Neural cell (in vitro differentiated cells): ENCODE measurements at regions not wholly inside any gene's neighbourhood (a gene's known extent, or its start where the extent isn't known, plus 50 kb on each side); places are given as distances from the start of the nearest gene placed in this dataset.

Source experiments
- H2AFZ ChIP-seq: fragments of 200-600, 300-800 bp; sonication (generic), shearing (Covaris generic); 2 replicates; pipeline ENCODE4 v1.6.0; 2014; ENCODE audit warnings: low read depth, mild to moderate bottlenecking, antibody characterized with exemption, low read length, moderate library complexity
- H3F3A ChIP-seq: fragments of 200-600 bp; shearing (Covaris generic); 2 replicates; pipeline ENCODE4 v1.6.1; 2016; ENCODE audit warnings: mild to moderate bottlenecking, moderate library complexity, mixed read lengths, antibody characterized with exemption, low read length; ENCODE audit not compliant: insufficient read depth, poor library complexity, severe bottlenecking
- H3K27ac ChIP-seq: fragments of 200-600, 300-800 bp; sonication (generic), shearing (Covaris generic); 2 replicates; pipeline ENCODE4 v1.5.1; 2014; ENCODE audit warnings: mild to moderate bottlenecking, low read length, moderate library complexity
- H3K27me3 ChIP-seq: fragments of 300-800, 200-600 bp; sonication (generic), shearing (Covaris generic); 2 replicates; pipeline ENCODE4 v1.6.0; 2014; ENCODE audit warnings: mild to moderate bottlenecking, low read depth, low read length, moderate library complexity; ENCODE audit not compliant: insufficient read depth
- H3K36me3 ChIP-seq: fragments of 300-800, 200-600 bp; sonication (generic), shearing (Covaris generic); 2 replicates; pipeline ENCODE4 v1.5.1; 2014; ENCODE audit warnings: mild to moderate bottlenecking, antibody characterized with exemption, low read length, moderate library complexity; ENCODE audit not compliant: insufficient read depth
- H3K4me2 ChIP-seq: fragments of 300-800, 200-600 bp; sonication (generic), shearing (Covaris generic); 2 replicates; pipeline ENCODE4 v1.6.0; 2014; ENCODE audit warnings: mild to moderate bottlenecking, low read length
- H3K4me3 ChIP-seq: fragments of 300-800, 200-600 bp; sonication (generic), shearing (Covaris generic); 2 replicates; pipeline ENCODE4 v1.5.1; 2014; ENCODE audit warnings: mild to moderate bottlenecking, low read length, moderate library complexity
- H3K79me2 ChIP-seq: fragments of 200-600 bp; shearing (Covaris generic); replicated peaks from 2 replicates; pipeline ENCODE4 v1.6.0; 2014; ENCODE audit warnings: mild to moderate bottlenecking, low read length, moderate library complexity; ENCODE audit not compliant: insufficient read depth
- H3K9ac ChIP-seq: fragments of 300-800, 200-600 bp; sonication (generic), shearing (Covaris generic); 2 replicates; pipeline ENCODE4 v1.6.1; 2016; ENCODE audit warnings: mild to moderate bottlenecking, low read length, mixed read lengths
- H3K9me2 ChIP-seq: fragments of 200-600 bp; shearing (Covaris generic); 2 replicates; pipeline ENCODE4 v1.6.1; 2016; ENCODE audit warnings: mild to moderate bottlenecking, low read length, mixed read lengths; ENCODE audit not compliant: insufficient read depth
- H3K9me3 ChIP-seq: fragments of 200-600, 300-800 bp; sonication (generic), shearing (Covaris generic); 2 replicates; pipeline ENCODE4 v1.6.1; 2016; ENCODE audit warnings: mild to moderate bottlenecking, mixed run types, low read length, moderate library complexity, mixed read lengths
- H4K20me1 ChIP-seq: fragments of 200-600 bp; shearing (Covaris generic); 2 replicates; pipeline ENCODE4 v1.6.1; 2016; ENCODE audit warnings: mild to moderate bottlenecking, mixed run types; ENCODE audit not compliant: insufficient read depth
- EP300 ChIP-seq: fragments of 450-650 bp; conservative IDR thresholded peaks from 2 replicates; pipeline ENCODE4 v1.6.1; 2014; ENCODE audit warnings: antibody characterized with exemption, mild to moderate bottlenecking, moderate library complexity; ENCODE audit not compliant: poor library complexity, severe bottlenecking
- EZH2 ChIP-seq: fragments of 200-600, 300-800 bp; shearing (Covaris generic), sonication (generic); IDR thresholded peaks from 2 replicates; pipeline ENCODE4 v1.6.1; 2014; ENCODE audit warnings: antibody characterized with exemption, low read length, borderline replicate concordance, mild to moderate bottlenecking; ENCODE audit not compliant: insufficient read depth, poor library complexity, severe bottlenecking
- MXI1 ChIP-seq: fragments of 450-650 bp; conservative IDR thresholded peaks from 2 replicates; pipeline ENCODE4 v1.6.1; 2014; ENCODE audit warnings: antibody characterized with exemption, mild to moderate bottlenecking; ENCODE audit not compliant: poor library complexity, severe bottlenecking
- POLR2AphosphoS5 ChIP-seq: IDR thresholded peaks from 2 replicates; pipeline ENCODE4 v1.6.1; 2012
- RAD21 ChIP-seq: fragments of 450-650 bp; conservative IDR thresholded peaks from 2 replicates; pipeline ENCODE4 v1.6.1; 2014; ENCODE audit warnings: antibody characterized with exemption, mild to moderate bottlenecking, moderate library complexity
- SMC3 ChIP-seq: fragments of 450-650 bp; conservative IDR thresholded peaks from 2 replicates; pipeline ENCODE4 v1.6.1; 2014; ENCODE audit warnings: antibody characterized with exemption, mild to moderate bottlenecking, moderate library complexity; ENCODE audit not compliant: poor library complexity
- TAF1 ChIP-seq: IDR thresholded peaks from 2 replicates; pipeline ENCODE4 v1.6.1; 2012; ENCODE audit warnings: low read depth
- TF ChIP-seq, protein P1 (sequence below): fragments of 450-650 bp; IDR thresholded peaks from 2 replicates; pipeline ENCODE4 v1.5.1; 2014; ENCODE audit warnings: antibody characterized with exemption, mild to moderate bottlenecking, moderate library complexity; ENCODE audit not compliant: poor library complexity, severe bottlenecking
- TF ChIP-seq, protein P2 (sequence below): IDR thresholded peaks from 2 replicates; pipeline ENCODE4 v1.6.1; 2012; ENCODE audit warnings: borderline replicate concordance

DNA sequence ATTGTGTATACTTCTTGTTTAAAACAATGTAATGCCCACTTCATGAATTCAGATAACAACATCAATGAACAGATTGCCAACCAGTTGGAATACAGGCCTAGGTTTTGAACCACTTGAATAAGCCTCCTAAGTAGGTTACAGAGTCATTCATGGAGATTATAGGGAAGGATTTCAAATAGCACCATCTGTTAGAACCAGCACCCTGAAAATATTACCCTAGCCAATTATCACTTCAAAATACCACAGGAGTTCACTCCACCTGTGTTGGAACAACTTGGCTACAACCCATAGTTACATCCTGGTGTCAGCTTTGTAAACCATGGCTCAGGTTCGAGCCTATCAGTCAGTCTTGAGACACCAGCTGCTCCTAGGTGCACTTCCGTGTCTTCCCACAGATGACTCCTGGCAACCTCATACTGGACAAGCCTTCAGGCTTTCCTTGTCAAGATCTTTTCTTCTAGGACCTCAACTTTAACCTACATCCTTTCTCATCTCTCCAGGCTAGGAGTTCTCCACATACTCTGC, 350.0 kb downstream of the DEPDC1B start:
- no peak for TF ChIP-seq EZH2
- TF ChIP-seq, protein P1, sequence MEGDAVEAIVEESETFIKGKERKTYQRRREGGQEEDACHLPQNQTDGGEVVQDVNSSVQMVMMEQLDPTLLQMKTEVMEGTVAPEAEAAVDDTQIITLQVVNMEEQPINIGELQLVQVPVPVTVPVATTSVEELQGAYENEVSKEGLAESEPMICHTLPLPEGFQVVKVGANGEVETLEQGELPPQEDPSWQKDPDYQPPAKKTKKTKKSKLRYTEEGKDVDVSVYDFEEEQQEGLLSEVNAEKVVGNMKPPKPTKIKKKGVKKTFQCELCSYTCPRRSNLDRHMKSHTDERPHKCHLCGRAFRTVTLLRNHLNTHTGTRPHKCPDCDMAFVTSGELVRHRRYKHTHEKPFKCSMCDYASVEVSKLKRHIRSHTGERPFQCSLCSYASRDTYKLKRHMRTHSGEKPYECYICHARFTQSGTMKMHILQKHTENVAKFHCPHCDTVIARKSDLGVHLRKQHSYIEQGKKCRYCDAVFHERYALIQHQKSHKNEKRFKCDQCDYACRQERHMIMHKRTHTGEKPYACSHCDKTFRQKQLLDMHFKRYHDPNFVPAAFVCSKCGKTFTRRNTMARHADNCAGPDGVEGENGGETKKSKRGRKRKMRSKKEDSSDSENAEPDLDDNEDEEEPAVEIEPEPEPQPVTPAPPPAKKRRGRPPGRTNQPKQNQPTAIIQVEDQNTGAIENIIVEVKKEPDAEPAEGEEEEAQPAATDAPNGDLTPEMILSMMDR = no peak
- TF ChIP-seq EP300 = no peak
- TF ChIP-seq, protein P2, sequence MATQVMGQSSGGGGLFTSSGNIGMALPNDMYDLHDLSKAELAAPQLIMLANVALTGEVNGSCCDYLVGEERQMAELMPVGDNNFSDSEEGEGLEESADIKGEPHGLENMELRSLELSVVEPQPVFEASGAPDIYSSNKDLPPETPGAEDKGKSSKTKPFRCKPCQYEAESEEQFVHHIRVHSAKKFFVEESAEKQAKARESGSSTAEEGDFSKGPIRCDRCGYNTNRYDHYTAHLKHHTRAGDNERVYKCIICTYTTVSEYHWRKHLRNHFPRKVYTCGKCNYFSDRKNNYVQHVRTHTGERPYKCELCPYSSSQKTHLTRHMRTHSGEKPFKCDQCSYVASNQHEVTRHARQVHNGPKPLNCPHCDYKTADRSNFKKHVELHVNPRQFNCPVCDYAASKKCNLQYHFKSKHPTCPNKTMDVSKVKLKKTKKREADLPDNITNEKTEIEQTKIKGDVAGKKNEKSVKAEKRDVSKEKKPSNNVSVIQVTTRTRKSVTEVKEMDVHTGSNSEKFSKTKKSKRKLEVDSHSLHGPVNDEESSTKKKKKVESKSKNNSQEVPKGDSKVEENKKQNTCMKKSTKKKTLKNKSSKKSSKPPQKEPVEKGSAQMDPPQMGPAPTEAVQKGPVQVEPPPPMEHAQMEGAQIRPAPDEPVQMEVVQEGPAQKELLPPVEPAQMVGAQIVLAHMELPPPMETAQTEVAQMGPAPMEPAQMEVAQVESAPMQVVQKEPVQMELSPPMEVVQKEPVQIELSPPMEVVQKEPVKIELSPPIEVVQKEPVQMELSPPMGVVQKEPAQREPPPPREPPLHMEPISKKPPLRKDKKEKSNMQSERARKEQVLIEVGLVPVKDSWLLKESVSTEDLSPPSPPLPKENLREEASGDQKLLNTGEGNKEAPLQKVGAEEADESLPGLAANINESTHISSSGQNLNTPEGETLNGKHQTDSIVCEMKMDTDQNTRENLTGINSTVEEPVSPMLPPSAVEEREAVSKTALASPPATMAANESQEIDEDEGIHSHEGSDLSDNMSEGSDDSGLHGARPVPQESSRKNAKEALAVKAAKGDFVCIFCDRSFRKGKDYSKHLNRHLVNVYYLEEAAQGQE = no peak
- Histone ChIP-seq H3K4me3 (no peak overlapping the region), H2AFZ (no peak overlapping the region), H3K9me3 (no peaks in the 10 kb centered on the region), H3K9me2 (no peaks in the 10 kb centered on the region), H4K20me1 (no peaks in the 10 kb centered on the region), H3K27ac (no peak overlapping the region), H3F3A (no peaks in the 10 kb centered on the region), H3K27me3 (no peaks in the 10 kb centered on the region), H3K4me2 (no peak overlapping the region), H3K36me3 (no peaks in the 10 kb centered on the region), H3K9ac (no peak overlapping the region), H3K79me2 (no peaks in the 10 kb centered on the region)

DNA sequence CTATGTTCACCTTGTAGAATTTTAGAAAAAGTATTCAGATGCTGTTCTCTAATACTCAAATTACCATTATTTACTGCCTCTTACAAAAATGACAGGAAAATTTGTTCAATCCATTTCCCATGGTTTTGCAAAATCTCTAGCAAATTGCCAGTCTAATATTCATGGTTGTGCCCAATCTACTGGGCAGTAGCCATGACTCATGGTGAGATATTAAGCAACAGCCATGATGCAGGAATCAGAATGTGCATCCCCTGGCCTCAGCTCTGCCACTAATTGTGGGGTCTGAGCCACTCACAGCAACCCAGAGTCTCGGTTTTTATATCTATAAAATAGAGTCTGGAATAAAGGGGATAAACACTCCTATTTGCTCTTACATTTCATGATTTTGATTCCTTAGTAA, 353.6 kb downstream of the DEPDC1B start:
- TF ChIP-seq MXI1 = no peak
- no peak for TF ChIP-seq EP300
- TF ChIP-seq TAF1 = no peak
- no peak for TF ChIP-seq SMC3
- TF ChIP-seq, protein P2 = no peak
- TF ChIP-seq, protein P1 = no peak
- no peak for TF ChIP-seq RAD21
- no peak for TF ChIP-seq POLR2AphosphoS5
- TF ChIP-seq EZH2 = no peak
- H3K36me3 ChIP-seq = no peaks in the 10 kb centered on the region
- H3K4me2 ChIP-seq = no peak overlapping the region
- H3K27me3 ChIP-seq = no peaks in the 10 kb centered on the region
- H3K27ac ChIP-seq = no peak overlapping the region
- H3K79me2 ChIP-seq = no peaks in the 10 kb centered on the region
- no peaks in the 10 kb centered on the region for H3K9me3 ChIP-seq
- H2AFZ ChIP-seq = no peak overlapping the region
- H3F3A ChIP-seq = no peaks in the 10 kb centered on the region
- H3K4me3 ChIP-seq = no peak overlapping the region
- H3K9me2 ChIP-seq = no peaks in the 10 kb centered on the region
- H3K9ac ChIP-seq = no peak overlapping the region
- H4K20me1 ChIP-seq = no peaks in the 10 kb centered on the region
